Activated T-cell treated with anti-CD3 and anti-CD28 coated beads, Interleukin-2, amount 50 U/mL, for 72 hours (primary cell): ENCODE measurements at regions not wholly inside any gene's neighbourhood (a gene's known extent, or its start where the extent isn't known, plus 50 kb on each side); places are given as distances from the start of the nearest gene placed in this dataset.

ENCODE experiments used
- ATAC-seq, 2 donors: fragments of 150-1000 bp; cut with Tn5 transposase; replicated peaks in 1 of 2; 2 replicates each; pipeline ENCODE4 v1.10.0; 2021; ENCODE audit warnings: moderate library complexity in 2 of 2, mild to moderate bottlenecking in 1 of 2
- DNase-seq, 2 donors: peaks; one replicate each; pipeline ENCODE4 v3.0.0; 2021 to 2022; ENCODE audit warnings: mixed read lengths in 1 of 2
- H3K27ac Mint-ChIP-seq: one replicate; pipeline ENCODE4 v1.8.0; 2022; ENCODE audit warnings: mild to moderate bottlenecking, moderate library complexity, mixed read lengths
- H3K27me3 Mint-ChIP-seq: one replicate; pipeline ENCODE4 v1.8.0; 2022; ENCODE audit warnings: low read depth, mixed read lengths
- H3K36me3 Mint-ChIP-seq, 2 donors: one replicate each; pipeline ENCODE4 v1.8.0; 2022; ENCODE audit warnings: mixed read lengths in 2 of 2, mild to moderate bottlenecking in 1 of 2; ENCODE audit not compliant: insufficient read depth in 2 of 2
- H3K4me1 Mint-ChIP-seq: one replicate; pipeline ENCODE4 v1.8.0; 2022; ENCODE audit warnings: low read depth, mixed read lengths
- H3K4me3 Mint-ChIP-seq, 2 donors: one replicate each; pipeline ENCODE4 v1.8.0; 2022; ENCODE audit warnings: mild to moderate bottlenecking in 2 of 2, mixed read lengths in 2 of 2, moderate library complexity in 2 of 2
- H3K9me3 Mint-ChIP-seq, 2 donors: one replicate each; pipeline ENCODE4 v1.8.0; 2022; ENCODE audit warnings: mixed read lengths in 2 of 2

DNA sequence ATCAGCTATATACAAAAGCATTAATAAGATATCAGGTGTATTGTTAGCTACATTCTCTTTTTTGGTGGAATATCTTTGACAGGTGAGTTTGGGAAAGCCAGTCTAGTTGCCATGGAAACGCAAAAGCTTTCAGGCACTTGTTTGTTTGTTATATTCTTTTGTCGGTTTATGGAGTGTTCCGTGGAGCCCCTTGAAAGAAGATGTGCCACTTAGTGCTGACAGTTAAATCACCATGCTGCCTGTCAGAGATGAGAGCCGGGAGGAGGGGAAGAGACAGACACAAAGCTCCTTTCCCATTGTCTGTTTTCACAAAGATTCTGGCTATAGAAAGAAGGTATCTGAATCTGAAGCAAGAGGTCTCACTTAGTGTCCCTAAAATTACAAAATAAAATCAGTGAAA lies 170.8 kb downstream of the SNAPC1 start:
- Mint-ChIP-seq H3K4me3 (no peak overlapping the region), H3K36me3 (no peaks in the 10 kb centered on the region), H3K9me3 (no peaks in the 10 kb centered on the region), H3K27ac (no peak overlapping the region), H3K27me3 (peaks cover 51% of the 10 kb centered on the region), H3K4me1 (peaks cover 6% of the 10 kb centered on the region)
- no peak for DNase-seq
- no peak for ATAC-seq

GRCh38 chr14:61934385-61934784 lies 172.2 kb downstream of the SNAPC1 start:
- H3K9me3 Mint-ChIP-seq = no peaks in the 10 kb centered on the region
- no peak overlapping the region for H3K27ac Mint-ChIP-seq
- peak; percentile 7 to 11 for DNase-seq
- H3K4me1 Mint-ChIP-seq = peaks cover 6% of the 10 kb centered on the region
- no peak overlapping the region for H3K4me3 Mint-ChIP-seq
- peak; percentile 85 to 90 for ATAC-seq
- H3K27me3 Mint-ChIP-seq = peaks cover 50% of the 10 kb centered on the region
- no peaks in the 10 kb centered on the region for H3K36me3 Mint-ChIP-seq

GRCh38 chr14:61939776-61940175 lies 177.6 kb downstream of the SNAPC1 start:
- Mint-ChIP-seq H3K36me3 (no peaks in the 10 kb centered on the region), H3K27ac (no peak overlapping the region), H3K4me1 (no peaks in the 10 kb centered on the region), H3K27me3 (peaks cover 54% of the 10 kb centered on the region), H3K9me3 (no peaks in the 10 kb centered on the region), H3K4me3 (no peak overlapping the region)
- no peak for ATAC-seq
- DNase-seq = no peak

DNA sequence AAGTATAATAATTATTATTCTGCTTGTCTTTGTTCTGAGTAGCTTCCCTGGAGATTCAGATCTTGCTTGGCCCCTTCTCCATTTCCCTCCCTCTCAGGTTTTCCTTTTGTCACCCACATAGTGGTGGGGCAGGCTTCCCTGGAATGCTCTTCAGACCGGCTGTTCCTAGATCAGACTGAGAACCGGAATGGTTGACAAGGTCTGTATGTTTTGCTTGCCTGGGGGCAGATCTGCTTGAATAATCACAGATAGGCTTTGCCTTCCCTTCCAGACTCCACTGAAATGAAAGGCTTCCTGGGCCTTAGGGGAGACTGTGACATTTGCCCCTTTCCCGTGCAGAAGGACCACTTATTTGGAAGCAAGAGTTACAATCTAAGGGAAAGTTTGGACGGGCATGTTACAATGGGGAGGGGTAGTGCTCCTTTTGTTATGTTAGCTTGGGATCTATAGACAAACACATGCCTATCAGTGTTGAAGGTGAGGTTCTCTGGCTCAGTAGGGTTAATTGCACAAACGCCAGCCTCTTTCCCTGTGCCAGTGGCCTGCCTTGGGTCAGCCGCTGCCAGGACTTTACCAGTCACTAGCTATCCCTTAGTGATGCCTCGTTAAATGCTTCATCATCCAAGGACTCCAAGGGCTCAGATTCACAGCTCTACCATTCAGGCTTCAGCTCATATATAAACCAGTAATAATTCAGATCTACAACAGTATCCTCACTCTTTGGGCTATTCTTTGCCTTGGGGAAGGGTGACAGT lies 178.6 kb downstream of the SNAPC1 start:
- Mint-ChIP-seq H3K27me3 (peaks cover 54% of the 10 kb centered on the region), H3K36me3 (no peaks in the 10 kb centered on the region), H3K4me3 (no peak overlapping the region), H3K9me3 (no peaks in the 10 kb centered on the region), H3K4me1 (no peaks in the 10 kb centered on the region), H3K27ac (no peak overlapping the region)
- ATAC-seq = no peak
- DNase-seq = no peak

DNA sequence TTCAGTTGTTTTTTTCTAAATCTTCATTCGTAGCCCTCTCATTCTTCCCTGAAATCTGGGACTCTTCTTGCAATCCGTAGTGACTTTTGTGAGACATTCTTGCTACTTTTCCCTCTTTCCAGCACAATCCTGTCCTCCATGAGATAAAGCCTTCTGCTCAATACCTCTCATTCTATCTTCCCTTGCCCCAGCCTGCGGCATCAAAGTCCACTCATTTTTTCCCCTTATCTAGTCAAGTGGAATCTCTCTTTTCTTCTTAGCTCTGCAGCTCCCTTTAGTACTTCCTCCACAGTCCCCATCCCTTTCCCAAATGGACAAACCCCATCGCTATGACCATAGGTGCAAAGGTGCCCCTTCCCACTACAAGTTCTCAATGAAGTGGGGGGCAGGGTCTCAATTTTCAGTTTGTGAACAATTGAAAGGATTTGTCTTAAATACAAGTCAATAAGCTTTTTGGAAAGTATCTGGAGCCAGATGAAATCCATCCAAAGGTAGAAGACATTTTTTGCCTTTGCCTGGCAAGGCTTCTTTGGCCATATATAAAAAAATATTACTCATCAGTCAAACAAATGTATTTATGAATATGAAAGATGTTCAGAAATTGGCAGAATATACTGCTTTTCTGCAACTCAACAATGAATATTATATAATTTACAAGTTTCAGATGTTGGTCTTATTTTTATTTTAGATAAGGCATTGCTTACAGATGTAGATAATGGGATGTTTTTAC lies 179.4 kb downstream of the SNAPC1 start:
- Mint-ChIP-seq H3K36me3 (no peaks in the 10 kb centered on the region), H3K27me3 (peaks cover 48% of the 10 kb centered on the region), H3K27ac (no peak overlapping the region), H3K9me3 (no peaks in the 10 kb centered on the region), H3K4me3 (no peak overlapping the region), H3K4me1 (no peaks in the 10 kb centered on the region)
- DNase-seq = no peak
- ATAC-seq = no peak

GRCh38 chr14:61948376-61948775 lies 186.2 kb downstream of the SNAPC1 start:
- H3K27me3 Mint-ChIP-seq = peaks cover 11% of the 10 kb centered on the region
- DNase-seq (no peak), ATAC-seq (no peak)
- no peaks in the 10 kb centered on the region for H3K36me3 Mint-ChIP-seq
- no peaks in the 10 kb centered on the region for H3K9me3 Mint-ChIP-seq
- no peak overlapping the region for H3K27ac Mint-ChIP-seq
- no peak overlapping the region for H3K4me3 Mint-ChIP-seq
- H3K4me1 Mint-ChIP-seq = no peaks in the 10 kb centered on the region

DNA sequence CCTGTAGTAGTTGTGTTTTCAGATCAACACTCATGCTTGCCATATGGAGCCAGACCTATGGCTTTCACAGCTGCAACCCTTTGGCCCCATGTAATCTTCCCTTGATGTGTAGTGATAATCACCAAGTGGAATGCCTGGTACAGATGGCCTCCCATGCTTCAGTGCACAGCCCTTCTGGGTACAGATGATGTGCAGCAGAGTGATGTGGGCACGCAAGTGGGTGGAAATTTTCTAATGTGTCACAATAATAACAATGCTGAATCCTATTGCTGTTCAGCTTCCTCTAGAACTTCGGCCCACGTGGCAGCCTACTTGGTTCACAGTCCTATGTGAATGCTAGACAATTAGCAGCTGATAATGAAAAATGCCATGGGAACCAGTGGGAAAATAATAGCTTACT lies 188.1 kb downstream of the SNAPC1 start:
- ATAC-seq = no peak
- no peak for DNase-seq
- Mint-ChIP-seq H3K27me3 (peaks cover 12% of the 10 kb centered on the region), H3K27ac (no peak overlapping the region), H3K36me3 (no peaks in the 10 kb centered on the region), H3K4me3 (no peak overlapping the region), H3K4me1 (no peaks in the 10 kb centered on the region), H3K9me3 (no peaks in the 10 kb centered on the region)

DNA sequence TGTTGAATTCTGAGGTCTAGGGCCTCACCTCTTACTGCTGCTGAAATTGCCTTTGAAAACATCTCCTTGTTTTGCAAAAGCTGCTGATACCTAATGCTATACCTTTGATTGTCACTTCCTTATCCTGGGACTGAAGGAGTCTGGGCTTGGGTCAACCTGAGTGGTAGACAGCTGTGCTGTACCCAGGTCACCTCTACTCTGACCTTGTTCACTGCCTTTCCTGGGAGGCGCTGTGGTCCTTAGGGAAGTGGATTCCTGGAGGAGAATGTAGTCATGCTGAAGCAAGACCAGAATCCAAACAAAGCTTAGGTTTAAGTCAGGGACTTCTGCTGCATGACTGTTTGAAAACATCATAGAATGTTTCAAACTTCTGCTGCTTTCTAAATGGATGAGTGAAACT lies 191.4 kb downstream of the SNAPC1 start:
- Mint-ChIP-seq H3K36me3 (peaks cover 0 to under 1% of the 10 kb centered on the region in 2 donors), H3K4me3 (no peak overlapping the region), H3K27me3 (peaks cover 17% of the 10 kb centered on the region), H3K9me3 (peaks cover 1 to 6% of the 10 kb centered on the region in 2 donors), H3K4me1 (no peaks in the 10 kb centered on the region), H3K27ac (no peak overlapping the region)
- ATAC-seq = no peak
- no peak for DNase-seq

GRCh38 chr14:61954306-61954705 lies 192.1 kb downstream of the SNAPC1 start:
- H3K4me1 Mint-ChIP-seq = no peaks in the 10 kb centered on the region
- ATAC-seq (no peak), DNase-seq (no peak)
- H3K9me3 Mint-ChIP-seq = peaks cover 1 to 9% of the 10 kb centered on the region in 2 donors
- H3K36me3 Mint-ChIP-seq = peaks cover 0 to 2% of the 10 kb centered on the region in 2 donors
- peaks cover 22% of the 10 kb centered on the region for H3K27me3 Mint-ChIP-seq
- no peak overlapping the region for H3K4me3 Mint-ChIP-seq
- H3K27ac Mint-ChIP-seq = no peak overlapping the region

GRCh38 chr14:61956517-61956916 lies 194.3 kb downstream of the SNAPC1 start:
- peaks cover 1 to 9% of the 10 kb centered on the region in 2 donors for H3K9me3 Mint-ChIP-seq
- H3K4me3 Mint-ChIP-seq = no peak overlapping the region
- no peak for ATAC-seq
- H3K4me1 Mint-ChIP-seq = no peaks in the 10 kb centered on the region
- peaks cover 34% of the 10 kb centered on the region for H3K27me3 Mint-ChIP-seq
- H3K27ac Mint-ChIP-seq = no peak overlapping the region
- DNase-seq = no peak
- peaks cover 0 to 2% of the 10 kb centered on the region in 2 donors for H3K36me3 Mint-ChIP-seq

DNA sequence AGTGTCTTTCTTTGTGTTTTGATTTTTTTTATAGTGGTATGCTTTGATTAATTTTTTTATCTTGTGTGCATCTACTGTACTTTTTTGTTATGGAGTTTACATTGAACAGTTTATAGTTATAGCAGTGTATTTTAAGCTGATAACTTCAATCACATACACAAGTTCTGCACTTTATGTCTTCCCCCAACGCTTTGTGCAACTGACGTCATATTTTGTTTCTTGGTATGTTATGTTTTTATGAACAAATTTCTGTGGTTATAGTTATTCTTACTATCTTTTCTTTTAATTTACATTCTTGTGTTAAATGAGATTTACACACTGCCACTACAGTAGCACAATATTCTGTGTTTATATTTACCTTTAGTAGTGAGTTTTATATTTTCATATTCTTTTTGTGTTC lies 197.1 kb downstream of the SNAPC1 start:
- H3K27me3 Mint-ChIP-seq = peaks cover 22% of the 10 kb centered on the region
- no peaks in the 10 kb centered on the region for H3K4me1 Mint-ChIP-seq
- H3K27ac Mint-ChIP-seq = peak overlapping the region; percentile 27

GRCh38 chr14:61961369-61961768 lies 199.1 kb downstream of the SNAPC1 start:
- H3K27ac Mint-ChIP-seq = no peak overlapping the region

More for the DNA sequence above, 197.1 kb downstream of the SNAPC1 start:
- H3K9me3 Mint-ChIP-seq = peaks cover 1 to 9% of the 10 kb centered on the region in 2 donors
- ATAC-seq = no peak
- H3K4me3 Mint-ChIP-seq = no peak overlapping the region
- DNase-seq = no peak
- H3K36me3 Mint-ChIP-seq = peaks cover 0 to 2% of the 10 kb centered on the region in 2 donors

DNA sequence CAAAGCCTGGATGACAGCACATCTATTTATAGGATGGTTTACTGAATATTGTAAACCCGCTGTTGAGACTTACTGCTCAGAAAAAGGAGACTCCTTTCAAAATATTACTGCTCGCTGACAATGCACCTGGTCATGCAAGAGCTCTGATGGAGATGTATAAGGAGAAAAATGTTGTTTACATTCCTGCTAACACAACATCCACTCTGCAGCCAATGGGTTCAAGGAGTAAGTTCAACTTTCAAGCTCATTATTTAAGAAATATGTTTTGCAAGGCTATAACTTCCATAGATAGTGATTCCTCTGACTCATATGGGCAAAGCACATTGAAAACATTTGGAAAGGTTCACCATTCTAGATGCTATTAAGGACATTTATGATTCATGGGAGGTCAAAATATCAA lies 201.7 kb downstream of the SNAPC1 start:
- Mint-ChIP-seq H3K27ac (no peak overlapping the region), H3K9me3 (peaks cover 0 to 2% of the 10 kb centered on the region in 2 donors), H3K36me3 (no peaks in the 10 kb centered on the region), H3K4me3 (no peak overlapping the region), H3K4me1 (no peaks in the 10 kb centered on the region), H3K27me3 (peaks cover 24% of the 10 kb centered on the region)
- ATAC-seq (no peak), DNase-seq (no peak)

More at GRCh38 chr14:61961369-61961768, 199.1 kb downstream of the SNAPC1 start:
- peaks cover 0 to 2% of the 10 kb centered on the region in 2 donors for H3K36me3 Mint-ChIP-seq
- H3K9me3 Mint-ChIP-seq = peaks cover 1 to 5% of the 10 kb centered on the region in 2 donors
- ATAC-seq (no peak), DNase-seq (no peak)
- H3K27me3 Mint-ChIP-seq = peaks cover 22% of the 10 kb centered on the region
- H3K4me3 Mint-ChIP-seq = no peak overlapping the region
- no peaks in the 10 kb centered on the region for H3K4me1 Mint-ChIP-seq
